ENCODE measurements at regions not wholly inside any gene's neighbourhood (a gene's known extent, or its start where the extent isn't known, plus 50 kb on each side); places are given as distances from the start of the nearest gene placed in this dataset.

DNA sequence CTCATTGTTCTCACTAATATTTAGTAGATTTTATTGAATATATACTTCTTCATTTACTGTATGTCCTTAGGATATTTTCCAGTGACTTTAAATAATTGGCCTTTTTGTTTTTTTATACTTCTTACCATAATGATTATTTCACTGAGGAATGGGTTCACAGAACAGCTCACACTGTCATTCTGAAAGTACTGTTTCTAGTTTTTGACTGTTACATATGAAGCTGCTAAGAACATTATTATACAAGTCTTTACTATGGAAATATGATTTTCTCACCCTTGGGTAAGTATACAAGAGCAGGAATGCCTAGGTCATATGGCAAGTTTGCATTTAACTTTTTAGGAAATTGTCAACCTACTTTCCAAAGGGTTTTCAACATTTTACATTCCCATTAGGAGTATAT, 343.1 kb downstream of the CCER1 start:
- TF ChIP-seq, protein P1, sequence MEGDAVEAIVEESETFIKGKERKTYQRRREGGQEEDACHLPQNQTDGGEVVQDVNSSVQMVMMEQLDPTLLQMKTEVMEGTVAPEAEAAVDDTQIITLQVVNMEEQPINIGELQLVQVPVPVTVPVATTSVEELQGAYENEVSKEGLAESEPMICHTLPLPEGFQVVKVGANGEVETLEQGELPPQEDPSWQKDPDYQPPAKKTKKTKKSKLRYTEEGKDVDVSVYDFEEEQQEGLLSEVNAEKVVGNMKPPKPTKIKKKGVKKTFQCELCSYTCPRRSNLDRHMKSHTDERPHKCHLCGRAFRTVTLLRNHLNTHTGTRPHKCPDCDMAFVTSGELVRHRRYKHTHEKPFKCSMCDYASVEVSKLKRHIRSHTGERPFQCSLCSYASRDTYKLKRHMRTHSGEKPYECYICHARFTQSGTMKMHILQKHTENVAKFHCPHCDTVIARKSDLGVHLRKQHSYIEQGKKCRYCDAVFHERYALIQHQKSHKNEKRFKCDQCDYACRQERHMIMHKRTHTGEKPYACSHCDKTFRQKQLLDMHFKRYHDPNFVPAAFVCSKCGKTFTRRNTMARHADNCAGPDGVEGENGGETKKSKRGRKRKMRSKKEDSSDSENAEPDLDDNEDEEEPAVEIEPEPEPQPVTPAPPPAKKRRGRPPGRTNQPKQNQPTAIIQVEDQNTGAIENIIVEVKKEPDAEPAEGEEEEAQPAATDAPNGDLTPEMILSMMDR (IDR thresholded peaks at IDR 0.05; ENCODE audit: insufficient read depth, low read length, poor library complexity, severe bottlenecking) = no peak
- no peak for TF ChIP-seq EZH2phosphoT487 (conservative IDR thresholded peaks at IDR 0.05; ENCODE audit: low read length)
